ENCODE measurements at regions not wholly inside any gene's neighbourhood (a gene's known extent, or its start where the extent isn't known, plus 50 kb on each side); places are given as distances from the start of the nearest gene placed in this dataset.

GRCh38 chr11:106447631-106448191, 370.2 kb downstream of the AASDHPPT start:
- TF ChIP-seq ZFP41 (tag by site-specific recombination; IDR thresholded peaks at IDR 0.05; ENCODE audit: borderline replicate concordance) (no peak), INSM2 (tag by site-specific recombination; IDR thresholded peaks at IDR 0.05) (no peak), ZNF843 (tag by site-specific recombination; IDR thresholded peaks at IDR 0.05) (no peak), ZNF202 (tag by site-specific recombination; IDR thresholded peaks at IDR 0.05; ENCODE audit: borderline replicate concordance) (no peak), ZNF157 (tag by site-specific recombination; IDR thresholded peaks at IDR 0.05) (no peak), ZNF23 (tag by site-specific recombination; IDR thresholded peaks at IDR 0.05; ENCODE audit: borderline replicate concordance) (no peak), ZBTB8A (tag by site-specific recombination; IDR thresholded peaks at IDR 0.05) (no peak), ATF2 (tag by site-specific recombination; IDR thresholded peaks at IDR 0.05; ENCODE audit: low read depth) (no peak), GLIS2 (tag by site-specific recombination; IDR thresholded peaks at IDR 0.05) (no peak)
- Histone ChIP-seq H3K4me3 (ENCODE audit: low read depth, low read length) (no peak overlapping the region), H3K36me3 (ENCODE audit: control insufficient read depth in 2 of 2, insufficient read depth in 1 of 2, low read length in 2 of 2) (no peaks in the 10 kb centered on the region), H3K9me3 (ENCODE audit: control insufficient read depth, insufficient read depth, low read depth, low read length) (no peaks in the 10 kb centered on the region), H3K4me1 (ENCODE audit: control insufficient read depth, insufficient read depth, low read length) (no peaks in the 10 kb centered on the region), H3K27ac (ENCODE audit: extremely low read depth, low read depth, low read length) (no peak overlapping the region)
- ChIA-PET POLR2A (no interaction called here), CTCF (no interaction called here)

DNA sequence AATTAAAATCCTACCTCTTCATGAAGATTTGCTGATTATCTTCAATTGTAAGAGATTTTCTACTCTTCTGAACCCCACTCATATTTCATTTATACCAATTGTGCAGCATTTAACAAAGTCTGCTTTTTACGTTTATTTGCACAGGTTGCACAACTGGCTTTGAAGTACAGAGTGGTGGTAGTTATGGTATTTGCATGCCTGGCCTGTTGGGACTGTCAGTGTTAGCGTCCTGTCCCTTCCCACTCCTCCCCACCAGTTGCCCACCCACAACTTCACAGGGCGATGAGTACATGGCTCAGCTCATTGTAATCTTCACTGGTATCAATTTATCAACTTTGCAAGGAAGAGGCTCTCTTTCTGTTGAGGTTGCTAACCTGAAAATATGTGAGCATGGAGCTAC, 372.3 kb downstream of the AASDHPPT start:
- ChIA-PET POLR2A (no interaction called here), CTCF (interaction anchor here (0.5 kb wide), 1 partner anchor 168 kb away, joined by 3 read pairs; no protein-coding TSS in a partner anchor)
- TF ChIP-seq ZNF76 (tag by site-specific recombination; IDR thresholded peaks at IDR 0.05; ENCODE audit: borderline replicate concordance, low read depth), result no peak
- TF ChIP-seq ZSCAN30 (tag by site-specific recombination; IDR thresholded peaks at IDR 0.05), result no peak
- no peak for TF ChIP-seq ZBTB1 (tag by site-specific recombination; IDR thresholded peaks at IDR 0.05)
- no peak for TF ChIP-seq ZNF18 (tag by site-specific recombination; IDR thresholded peaks at IDR 0.05)
- TF ChIP-seq OSR2 (tag by site-specific recombination; IDR thresholded peaks at IDR 0.05), result no peak
- TF ChIP-seq ZNF677 (tag by site-specific recombination; IDR thresholded peaks at IDR 0.05), result no peak
- TF ChIP-seq WT1 (tag by site-specific recombination; IDR thresholded peaks at IDR 0.05), result no peak
- no peak for TF ChIP-seq PATZ1 (tag by site-specific recombination; IDR thresholded peaks at IDR 0.05)
- no peak for TF ChIP-seq ZNF354C (tag by site-specific recombination; IDR thresholded peaks at IDR 0.05; ENCODE audit: borderline replicate concordance, low read depth)
- no peak for TF ChIP-seq ZNF350 (tag by site-specific recombination; IDR thresholded peaks at IDR 0.05)
- TF ChIP-seq ZBTB8A (tag by site-specific recombination; IDR thresholded peaks at IDR 0.05), result no peak
- no peak for TF ChIP-seq MEIS1 (CRISPR knock-in tag; IDR thresholded peaks at IDR 0.05; ENCODE audit: borderline replicate concordance)
- TF ChIP-seq ZNF175 (tag by site-specific recombination; IDR thresholded peaks at IDR 0.05), result no peak
- no peak for TF ChIP-seq ZFP37 (tag by site-specific recombination; IDR thresholded peaks at IDR 0.05)
- no peak for TF ChIP-seq ZBTB10 (tag by site-specific recombination; IDR thresholded peaks at IDR 0.05)
- no peak for TF ChIP-seq ZNF211 (tag by site-specific recombination; IDR thresholded peaks at IDR 0.05; ENCODE audit: low read depth)
- TF ChIP-seq, protein P1, sequence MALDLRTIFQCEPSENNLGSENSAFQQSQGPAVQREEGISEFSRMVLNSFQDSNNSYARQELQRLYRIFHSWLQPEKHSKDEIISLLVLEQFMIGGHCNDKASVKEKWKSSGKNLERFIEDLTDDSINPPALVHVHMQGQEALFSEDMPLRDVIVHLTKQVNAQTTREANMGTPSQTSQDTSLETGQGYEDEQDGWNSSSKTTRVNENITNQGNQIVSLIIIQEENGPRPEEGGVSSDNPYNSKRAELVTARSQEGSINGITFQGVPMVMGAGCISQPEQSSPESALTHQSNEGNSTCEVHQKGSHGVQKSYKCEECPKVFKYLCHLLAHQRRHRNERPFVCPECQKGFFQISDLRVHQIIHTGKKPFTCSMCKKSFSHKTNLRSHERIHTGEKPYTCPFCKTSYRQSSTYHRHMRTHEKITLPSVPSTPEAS (tag by site-specific recombination; IDR thresholded peaks at IDR 0.05), result no peak
- Histone ChIP-seq H3K27ac (ENCODE audit: extremely low read depth, low read depth, low read length) (no peak overlapping the region), H3K9me3 (ENCODE audit: control insufficient read depth, insufficient read depth, low read depth, low read length) (no peaks in the 10 kb centered on the region), H3K4me1 (ENCODE audit: control insufficient read depth, insufficient read depth, low read length) (no peaks in the 10 kb centered on the region), H3K4me3 (ENCODE audit: low read depth, low read length) (no peak overlapping the region), H3K36me3 (ENCODE audit: control insufficient read depth in 2 of 2, insufficient read depth in 1 of 2, low read length in 2 of 2) (no peaks in the 10 kb centered on the region)

Data from HEK293 (cell line).